ENCODE measurements at regions not wholly inside any gene's neighbourhood (a gene's known extent, or its start where the extent isn't known, plus 50 kb on each side); places are given as distances from the start of the nearest gene placed in this dataset.

DNA sequence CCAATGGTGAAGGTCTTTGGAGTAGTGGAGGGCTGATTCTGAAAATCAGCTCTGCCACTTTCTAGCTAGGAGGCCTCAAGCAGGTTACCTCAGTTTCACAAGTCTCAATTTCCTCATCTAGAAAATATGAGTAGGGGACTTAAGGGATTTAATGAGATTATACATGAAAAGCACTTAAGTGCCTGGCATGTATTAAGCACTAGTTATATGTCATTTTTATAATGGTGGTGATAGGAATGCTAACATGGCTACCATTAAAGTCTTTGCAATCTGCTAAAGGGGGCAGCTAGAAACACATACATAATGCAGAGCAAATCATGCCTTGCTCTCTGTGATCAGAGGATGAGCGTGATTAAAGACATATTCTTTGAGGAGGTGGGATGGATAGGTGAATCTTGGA lies 640.9 kb upstream of the ZEB2 start:
- H3K27ac ChIP-seq = no peak overlapping the region
- in situ Hi-C loops (cut with HindIII; ENCODE audit: low pct_ligation_motif_present, low sequenced_read_pairs) = no loop called here
- no peak overlapping the region for H3K4me3 ChIP-seq (ENCODE audit: low read depth, low read length)
- TF ChIP-seq CTCF (IDR thresholded peaks at IDR 0.05; ENCODE audit: low read depth, low read length, missing control alignments) = no peak
- no peaks in the 10 kb centered on the region for H3K27me3 ChIP-seq (replicated peaks)
- no peaks in the 10 kb centered on the region for H3K36me3 ChIP-seq (replicated peaks)
- no peak for DNase-seq

GRCh38 chr2:145159676-145160075 lies 639.8 kb upstream of the ZEB2 start:
- TF ChIP-seq CTCF (IDR thresholded peaks at IDR 0.05; ENCODE audit: low read depth, low read length, missing control alignments) = no peak
- in situ Hi-C loops (cut with HindIII; ENCODE audit: low pct_ligation_motif_present, low sequenced_read_pairs) = no loop called here
- no peak for DNase-seq

DNA sequence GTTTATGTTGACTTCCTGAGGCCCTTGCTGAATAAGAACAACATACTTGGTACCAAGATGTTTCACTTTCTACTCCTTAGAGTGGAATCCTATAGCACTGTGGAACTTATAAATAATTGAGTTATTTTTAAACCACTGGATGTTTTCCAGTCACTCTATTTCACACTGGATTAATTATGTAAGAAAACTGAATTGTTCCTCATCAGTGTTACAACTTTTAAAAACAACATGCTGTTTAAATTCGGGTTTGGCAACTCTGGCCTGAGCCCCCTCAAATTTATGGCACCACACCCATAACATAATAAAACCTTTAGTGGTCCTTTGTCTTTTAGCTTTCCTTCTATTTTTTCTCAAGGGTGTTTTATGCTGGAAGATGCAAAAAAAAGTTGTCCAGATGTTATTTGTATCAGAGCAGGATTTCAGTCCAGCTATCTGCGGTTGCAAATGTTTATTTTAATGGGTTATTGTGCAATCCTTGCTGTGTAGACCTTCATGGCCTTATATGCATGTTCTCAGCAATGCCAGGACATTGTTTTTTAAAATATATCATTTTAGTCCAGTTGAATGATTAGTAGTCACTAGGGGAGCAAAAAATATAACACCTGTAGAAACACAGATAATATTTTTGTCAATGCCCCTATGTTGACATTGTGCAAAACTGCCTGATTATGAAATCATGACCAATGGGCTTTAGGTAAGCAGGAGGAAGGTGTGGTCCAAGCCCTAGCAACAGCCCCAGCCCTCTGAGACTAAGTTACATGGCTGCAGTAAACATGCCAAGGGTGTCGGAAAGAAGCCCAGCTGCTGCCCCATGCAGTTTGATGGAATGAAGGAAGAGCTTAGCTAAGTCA lies 638.0 kb upstream of the ZEB2 start:
- TF ChIP-seq CTCF (IDR thresholded peaks at IDR 0.05; ENCODE audit: low read depth, low read length, missing control alignments) = no peak
- DNase-seq = peak; percentile 84
- in situ Hi-C loops (cut with HindIII; ENCODE audit: low pct_ligation_motif_present, low sequenced_read_pairs) = no loop called here
- H3K36me3 ChIP-seq (replicated peaks) = no peaks in the 10 kb centered on the region
- H3K27me3 ChIP-seq (replicated peaks) = no peaks in the 10 kb centered on the region
- H3K4me3 ChIP-seq (ENCODE audit: low read depth, low read length) = no peak overlapping the region
- H3K27ac ChIP-seq = peak overlapping the region; percentile 55

More at GRCh38 chr2:145159676-145160075, 639.8 kb upstream of the ZEB2 start:
- no peak overlapping the region for H3K27ac ChIP-seq
- H3K36me3 ChIP-seq (replicated peaks) = no peaks in the 10 kb centered on the region
- H3K27me3 ChIP-seq (replicated peaks) = no peaks in the 10 kb centered on the region
- no peak overlapping the region for H3K4me3 ChIP-seq (ENCODE audit: low read depth, low read length)

DNA sequence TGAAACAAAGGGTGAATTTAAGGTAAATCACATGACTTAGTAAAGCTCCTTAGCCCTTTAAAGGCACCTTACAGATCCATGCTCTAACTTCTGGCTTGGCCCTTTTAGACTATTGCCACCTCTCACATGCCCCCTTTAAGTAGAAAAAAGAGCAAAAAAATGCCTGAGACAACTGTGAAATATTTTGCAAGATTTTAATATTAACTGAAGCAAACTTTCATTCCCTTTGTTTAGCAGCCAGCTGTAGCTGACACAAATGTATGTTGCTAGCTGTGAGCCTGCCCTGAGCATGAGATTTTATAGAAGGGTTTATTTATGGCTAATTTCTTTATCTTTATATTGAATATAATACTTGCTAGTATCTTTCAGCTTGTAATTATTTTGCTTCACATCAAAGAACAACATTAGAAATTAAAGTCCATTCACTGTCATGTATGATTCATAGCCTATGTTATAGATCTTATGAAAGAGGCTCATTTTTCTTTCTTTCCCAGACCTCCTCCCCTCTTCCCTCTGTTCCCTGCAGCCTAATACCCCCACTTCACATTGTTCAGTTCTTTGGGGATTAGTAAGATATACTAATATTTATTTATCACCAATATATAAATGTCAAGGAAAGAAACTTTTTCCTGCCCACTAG lies 637.2 kb upstream of the ZEB2 start:
- Histone ChIP-seq H3K4me3 (ENCODE audit: low read depth, low read length) (no peak overlapping the region), H3K27ac (peak overlapping the region; percentile 55), H3K36me3 (replicated peaks) (no peaks in the 10 kb centered on the region), H3K27me3 (replicated peaks) (no peaks in the 10 kb centered on the region)
- no peak for DNase-seq
- TF ChIP-seq CTCF (IDR thresholded peaks at IDR 0.05; ENCODE audit: low read depth, low read length, missing control alignments) = no peak
- in situ Hi-C loops (cut with HindIII; ENCODE audit: low pct_ligation_motif_present, low sequenced_read_pairs) = no loop called here

DNA sequence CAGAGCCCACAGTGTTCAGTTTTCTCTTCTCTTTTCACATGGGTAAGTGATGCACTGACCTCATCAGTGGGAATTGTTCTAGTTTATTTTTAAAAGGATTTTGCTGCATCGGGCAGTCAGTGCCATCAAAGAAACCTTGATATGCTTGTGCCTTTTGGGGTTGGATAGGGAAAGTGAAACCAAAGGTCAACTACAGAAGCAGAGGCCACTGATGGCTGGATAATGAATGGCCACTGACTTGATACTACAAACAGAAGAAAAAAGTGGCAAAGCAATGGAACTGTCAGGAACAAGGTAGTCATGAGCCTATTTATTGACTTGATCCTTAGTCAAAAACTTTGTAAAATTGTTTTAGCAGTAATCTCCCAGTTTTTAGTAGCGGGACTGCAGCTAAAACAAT lies 636.3 kb upstream of the ZEB2 start:
- H3K36me3 ChIP-seq (replicated peaks) = no peaks in the 10 kb centered on the region
- in situ Hi-C loops (cut with HindIII; ENCODE audit: low pct_ligation_motif_present, low sequenced_read_pairs) = no loop called here
- H3K27me3 ChIP-seq (replicated peaks) = no peaks in the 10 kb centered on the region
- no peak for TF ChIP-seq CTCF (IDR thresholded peaks at IDR 0.05; ENCODE audit: low read depth, low read length, missing control alignments)
- no peak overlapping the region for H3K4me3 ChIP-seq (ENCODE audit: low read depth, low read length)
- no peak for DNase-seq
- no peak overlapping the region for H3K27ac ChIP-seq
